ENCODE measurements at regions not wholly inside any gene's neighbourhood (a gene's known extent, or its start where the extent isn't known, plus 50 kb on each side); places are given as distances from the start of the nearest gene placed in this dataset.

GRCh38 chr2:8076448-8077342 is 605.2 kb upstream of the ID2 start:
- DNase-seq = no peak

GRCh38 chr2:8078705-8079104 is 603.2 kb upstream of the ID2 start:
- DNase-seq = no peak

GRCh38 chr2:8080063-8080462 is 601.8 kb upstream of the ID2 start:
- DNase-seq = no peak

- no peak for DNase-seq
These were observed 600.7 kb upstream of the ID2 start for GRCh38 chr2:8081130-8081529.

- no peak for DNase-seq
These were observed 599.0 kb upstream of the ID2 start for GRCh38 chr2:8082840-8083239.

GRCh38 chr2:8086357-8086756 is 595.5 kb upstream of the ID2 start:
- no peak for DNase-seq

- DNase-seq = no peak
These were observed 594.9 kb upstream of the ID2 start for GRCh38 chr2:8086796-8087479.

- no peak for DNase-seq
These were observed 594.4 kb upstream of the ID2 start for GRCh38 chr2:8087480-8087840.

- DNase-seq = no peak
These were observed 593.0 kb upstream of the ID2 start for GRCh38 chr2:8088810-8089209.

GRCh38 chr2:8089596-8089995 is 592.3 kb upstream of the ID2 start:
- DNase-seq = no peak

- DNase-seq = no peak
These were observed 590.8 kb upstream of the ID2 start for GRCh38 chr2:8090748-8091700.

- DNase-seq = peak; percentile 63
These were observed 587.3 kb upstream of the ID2 start for GRCh38 chr2:8094526-8094925.

- no peak for DNase-seq
These were observed 585.9 kb upstream of the ID2 start for GRCh38 chr2:8095978-8096377.

- DNase-seq = no peak
These were observed 585.4 kb upstream of the ID2 start for GRCh38 chr2:8096484-8096883.

- DNase-seq = no peak
These were observed 583.2 kb upstream of the ID2 start for GRCh38 chr2:8098476-8099266.

- DNase-seq = no peak
These were observed 582.6 kb upstream of the ID2 start for GRCh38 chr2:8099267-8099582.

GRCh38 chr2:8101614-8102277 is 580.1 kb upstream of the ID2 start:
- DNase-seq = no peak

GRCh38 chr2:8102470-8102869 is 579.4 kb upstream of the ID2 start:
- no peak for DNase-seq

- DNase-seq = no peak
These were observed 578.7 kb upstream of the ID2 start for GRCh38 chr2:8103085-8103708.

GRCh38 chr2:8107150-8107549 is 574.7 kb upstream of the ID2 start:
- DNase-seq = no peak

- DNase-seq = no peak
These were observed 574.1 kb upstream of the ID2 start for GRCh38 chr2:8107621-8108378.

All from NCI-H510A (cell line).